ENCODE measurements at regions not wholly inside any gene's neighbourhood (a gene's known extent, or its start where the extent isn't known, plus 50 kb on each side); places are given as distances from the start of the nearest gene placed in this dataset.

GRCh38 chr13:48909056-48909389 is 66.7 kb upstream of the FNDC3A start:
- Histone ChIP-seq H3K27me3 (replicated peaks; ENCODE audit: control insufficient read depth, insufficient read depth, low read length) (no peaks in the 10 kb centered on the region; the same call in none of the 2 replicates), H3K4me3 (replicated peaks; ENCODE audit: low read depth, low read length) (no peak overlapping the region), H3K36me3 (ENCODE audit: control insufficient read depth, insufficient read depth, low read length) (no peaks in the 10 kb centered on the region)
- DNase-seq (ENCODE audit: extremely low read depth, insufficient read length), result no peak
- no peak for TF ChIP-seq CTCF (IDR thresholded peaks at IDR 0.05; ENCODE audit: insufficient read depth, low read length, poor library complexity, severe bottlenecking)

- no peak overlapping the region for H3K4me3 ChIP-seq (replicated peaks; ENCODE audit: low read depth, low read length)
- TF ChIP-seq CTCF (IDR thresholded peaks at IDR 0.05; ENCODE audit: insufficient read depth, low read length, poor library complexity, severe bottlenecking), result no peak
- DNase-seq (ENCODE audit: extremely low read depth, insufficient read length), result no peak
- H3K36me3 ChIP-seq (ENCODE audit: control insufficient read depth, insufficient read depth, low read length), result no peaks in the 10 kb centered on the region
- H3K27me3 ChIP-seq (replicated peaks; ENCODE audit: control insufficient read depth, insufficient read depth, low read length), result no peaks in the 10 kb centered on the region
Measured at GRCh38 chr13:48910686-48911085, 65.0 kb upstream of the FNDC3A start.

- no peak for DNase-seq (ENCODE audit: extremely low read depth, insufficient read length)
- Histone ChIP-seq H3K27me3 (replicated peaks; ENCODE audit: control insufficient read depth, insufficient read depth, low read length) (no peaks in the 10 kb centered on the region; the same call in 1 of the 2 replicates), H3K36me3 (ENCODE audit: control insufficient read depth, insufficient read depth, low read length) (no peaks in the 10 kb centered on the region), H3K4me3 (replicated peaks; ENCODE audit: low read depth, low read length) (no peak overlapping the region)
- no peak for TF ChIP-seq CTCF (IDR thresholded peaks at IDR 0.05; ENCODE audit: insufficient read depth, low read length, poor library complexity, severe bottlenecking)
Measured at GRCh38 chr13:48919751-48920150, 56.0 kb upstream of the FNDC3A start.

- Histone ChIP-seq H3K4me3 (replicated peaks; ENCODE audit: low read depth, low read length) (no peak overlapping the region), H3K36me3 (ENCODE audit: control insufficient read depth, insufficient read depth, low read length) (no peaks in the 10 kb centered on the region), H3K27me3 (replicated peaks; ENCODE audit: control insufficient read depth, insufficient read depth, low read length) (no peaks in the 10 kb centered on the region; the same call in 1 of the 2 replicates)
- TF ChIP-seq CTCF (IDR thresholded peaks at IDR 0.05; ENCODE audit: insufficient read depth, low read length, poor library complexity, severe bottlenecking), result no peak
- DNase-seq (ENCODE audit: extremely low read depth, insufficient read length), result no peak
Measured at GRCh38 chr13:48920730-48921129, 55.0 kb upstream of the FNDC3A start.

GRCh38 chr13:48923376-48923775 is 52.3 kb upstream of the FNDC3A start:
- no peak for TF ChIP-seq CTCF (IDR thresholded peaks at IDR 0.05; ENCODE audit: insufficient read depth, low read length, poor library complexity, severe bottlenecking)

GRCh38 chr13:48925001-48925400 is 50.7 kb upstream of the FNDC3A start:
- no peak for TF ChIP-seq CTCF (IDR thresholded peaks at IDR 0.05; ENCODE audit: insufficient read depth, low read length, poor library complexity, severe bottlenecking)
- H3K4me3 ChIP-seq (replicated peaks; ENCODE audit: low read depth, low read length), result no peak overlapping the region
- DNase-seq (ENCODE audit: extremely low read depth, insufficient read length), result no peak
- H3K36me3 ChIP-seq (ENCODE audit: control insufficient read depth, insufficient read depth, low read length), result no peaks in the 10 kb centered on the region
- H3K27me3 ChIP-seq (replicated peaks; ENCODE audit: control insufficient read depth, insufficient read depth, low read length), result no peaks in the 10 kb centered on the region; the same call in 1 of the 2 replicates

More at GRCh38 chr13:48923376-48923775, 52.3 kb upstream of the FNDC3A start:
- DNase-seq (ENCODE audit: extremely low read depth, insufficient read length), result no peak
- H3K4me3 ChIP-seq (replicated peaks; ENCODE audit: low read depth, low read length), result no peak overlapping the region
- H3K36me3 ChIP-seq (ENCODE audit: control insufficient read depth, insufficient read depth, low read length), result no peaks in the 10 kb centered on the region
- no peaks in the 10 kb centered on the region; the same call in 1 of the 2 replicates for H3K27me3 ChIP-seq (replicated peaks; ENCODE audit: control insufficient read depth, insufficient read depth, low read length)
